Gastrocnemius medialis (tissue), 4 donors: ENCODE measurements at regions not wholly inside any gene's neighbourhood (a gene's known extent, or its start where the extent isn't known, plus 50 kb on each side); places are given as distances from the start of the nearest gene placed in this dataset.

Experiments used
- CTCF ChIP-seq, 5 experiments: fragments of 450-650 bp in 3 of 5; fragments of 200-600 bp in 2 of 5; sonication (generic) in 2 of 5; IDR thresholded peaks in 4 of 5; conservative IDR thresholded peaks in 1 of 5; 1 replicate in 4 of 5; 2 replicates in 1 of 5; pipeline ENCODE4 v1.5.1; 2016 to 2019; ENCODE audit warnings: antibody characterized with exemption in 5 of 5, mild to moderate bottlenecking in 3 of 5, moderate library complexity in 3 of 5
- POLR2A ChIP-seq, 2 donors: fragments of 450-650 bp; IDR thresholded peaks; one replicate each; pipeline ENCODE4 v1.6.1; 2017; ENCODE audit warnings: antibody characterized with exemption in 2 of 2, mild to moderate bottlenecking in 2 of 2, moderate library complexity in 2 of 2

GRCh38 chr2:20539133-20539719 lies 92.4 kb downstream of the RHOB start:
- TF ChIP-seq POLR2A (IDR thresholded peaks at IDR 0.05) (no peak), CTCF (IDR thresholded peaks at IDR 0.05 in 4 of 5, conservative IDR thresholded peaks at IDR 0.05 in 1 of 5) (no peak)
